A673 (cell line): ENCODE measurements at regions not wholly inside any gene's neighbourhood (a gene's known extent, or its start where the extent isn't known, plus 50 kb on each side); places are given as distances from the start of the nearest gene placed in this dataset.

Source experiments
- CTCF ChIP-seq: fragments of 300-800, 200-600 bp; sonication (generic); conservative IDR thresholded peaks from 2 replicates; pipeline ENCODE4 v1.5.1; 2017; ENCODE audit warnings: low read depth, mild to moderate bottlenecking, antibody characterized with exemption, low read length, moderate library complexity, mixed read lengths
- EZH2 ChIP-seq: fragments of 200-600 bp; sonication (generic); IDR thresholded peaks from 2 replicates; pipeline ENCODE4 v1.6.1; 2017; ENCODE audit warnings: borderline replicate concordance, low read depth, mild to moderate bottlenecking, mixed read lengths, antibody characterized with exemption, low read length; ENCODE audit not compliant: poor library complexity, severe bottlenecking

- no peak for TF ChIP-seq CTCF
- TF ChIP-seq EZH2 = no peak
Measured at GRCh38 chr3:111319598-111319997, 222.4 kb upstream of the CD96 start.
